HepG2 (cell line): ENCODE measurements at regions not wholly inside any gene's neighbourhood (a gene's known extent, or its start where the extent isn't known, plus 50 kb on each side); places are given as distances from the start of the nearest gene placed in this dataset.

Source experiments
- CAMTA2 ChIP-seq: sonication (generic); formaldehyde crosslinking; IDR thresholded peaks from 2 replicates; pipeline ENCODE4 v1.4.0; 2020; ENCODE audit warnings: mild to moderate bottlenecking, missing genetic modification reagents, borderline replicate concordance
- NFKBIZ ChIP-seq: IDR thresholded peaks from 2 replicates; pipeline ENCODE4 v1.6.1; 2018; ENCODE audit warnings: missing genetic modification reagents, missing compliant biosample characterization
- SMAD1 ChIP-seq: sonication (generic); formaldehyde crosslinking; IDR thresholded peaks from 2 replicates; pipeline ENCODE4 v1.4.0; 2020; ENCODE audit warnings: missing genetic modification reagents, low read depth, mild to moderate bottlenecking, borderline replicate concordance
- TGIF2 ChIP-seq: IDR thresholded peaks from 2 replicates; pipeline ENCODE4 v1.6.1; 2016; ENCODE audit warnings: control low read depth, missing compliant biosample characterization
- ZSCAN29 ChIP-seq: sonication (generic); formaldehyde crosslinking; conservative IDR thresholded peaks from 2 replicates; pipeline ENCODE4 v1.4.0; 2020; ENCODE audit warnings: mild to moderate bottlenecking, missing genetic modification reagents
- TF ChIP-seq, protein P1 (sequence below): sonication (generic); formaldehyde crosslinking; IDR thresholded peaks from 2 replicates; pipeline ENCODE4 v1.8.0; 2022; ENCODE audit warnings: missing genetic modification reagents, mild to moderate bottlenecking, moderate library complexity, borderline replicate concordance
- TF ChIP-seq, protein P2 (sequence below): sonication (generic); formaldehyde crosslinking; IDR thresholded peaks from 2 replicates; pipeline ENCODE4 v1.5.1; 2020; ENCODE audit warnings: mild to moderate bottlenecking, missing genetic modification reagents, moderate library complexity
- TF ChIP-seq, protein P3 (sequence below): sonication (generic); formaldehyde crosslinking; IDR thresholded peaks from 2 replicates; pipeline ENCODE4 v1.4.0; 2020; ENCODE audit warnings: low read depth, mild to moderate bottlenecking, missing genetic modification reagents
- TF ChIP-seq, protein P4 (sequence below), 2 experiments: IDR thresholded peaks; 2 replicates each; pipeline ENCODE4 v1.6.1; 2011 to 2012; ENCODE audit warnings: low read length in 2 of 2, borderline replicate concordance in 1 of 2, low read depth in 1 of 2, mild to moderate bottlenecking in 1 of 2, moderate library complexity in 1 of 2
- TF ChIP-seq, protein P5 (sequence below): sonication (generic); formaldehyde crosslinking; IDR thresholded peaks from 2 replicates; pipeline ENCODE4 v1.5.0; 2020; ENCODE audit warnings: missing genetic modification reagents, mild to moderate bottlenecking, borderline replicate concordance
- TF ChIP-seq, protein P6 (sequence below): sonication (generic); formaldehyde crosslinking; IDR thresholded peaks from 2 replicates; pipeline ENCODE4 v1.5.0; 2020; ENCODE audit warnings: mild to moderate bottlenecking, missing genetic modification reagents, moderate library complexity

DNA sequence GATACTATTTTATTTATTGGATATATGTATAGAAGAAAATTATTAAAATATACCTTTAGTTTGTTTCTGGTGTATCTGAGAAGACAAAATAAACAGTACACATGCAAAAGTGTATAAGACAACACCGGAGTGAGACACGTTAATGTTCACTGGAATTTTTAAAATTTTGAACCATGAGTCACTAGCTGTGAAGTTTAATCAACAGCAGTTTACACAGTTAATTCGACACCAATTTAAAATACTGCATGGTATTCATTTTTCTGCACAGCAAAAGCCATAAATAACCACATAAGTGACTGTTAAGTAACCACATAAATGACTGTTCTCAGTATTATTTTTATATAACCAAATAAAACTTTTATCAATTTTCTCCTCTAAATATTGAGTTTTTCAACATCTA is 418.7 kb upstream of the NBEA start:
- TF ChIP-seq, protein P1, sequence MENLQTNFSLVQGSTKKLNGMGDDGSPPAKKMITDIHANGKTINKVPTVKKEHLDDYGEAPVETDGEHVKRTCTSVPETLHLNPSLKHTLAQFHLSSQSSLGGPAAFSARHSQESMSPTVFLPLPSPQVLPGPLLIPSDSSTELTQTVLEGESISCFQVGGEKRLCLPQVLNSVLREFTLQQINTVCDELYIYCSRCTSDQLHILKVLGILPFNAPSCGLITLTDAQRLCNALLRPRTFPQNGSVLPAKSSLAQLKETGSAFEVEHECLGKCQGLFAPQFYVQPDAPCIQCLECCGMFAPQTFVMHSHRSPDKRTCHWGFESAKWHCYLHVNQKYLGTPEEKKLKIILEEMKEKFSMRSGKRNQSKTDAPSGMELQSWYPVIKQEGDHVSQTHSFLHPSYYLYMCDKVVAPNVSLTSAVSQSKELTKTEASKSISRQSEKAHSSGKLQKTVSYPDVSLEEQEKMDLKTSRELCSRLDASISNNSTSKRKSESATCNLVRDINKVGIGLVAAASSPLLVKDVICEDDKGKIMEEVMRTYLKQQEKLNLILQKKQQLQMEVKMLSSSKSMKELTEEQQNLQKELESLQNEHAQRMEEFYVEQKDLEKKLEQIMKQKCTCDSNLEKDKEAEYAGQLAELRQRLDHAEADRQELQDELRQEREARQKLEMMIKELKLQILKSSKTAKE (CRISPR knock-in tag) = no peak
- TF ChIP-seq CAMTA2 (CRISPR knock-in tag) (no peak), SMAD1 (CRISPR knock-in tag) (no peak), TGIF2 (CRISPR knock-in tag) (no peak), NFKBIZ (no peak), ZSCAN29 (CRISPR knock-in tag) (no peak)
- TF ChIP-seq, protein P2, sequence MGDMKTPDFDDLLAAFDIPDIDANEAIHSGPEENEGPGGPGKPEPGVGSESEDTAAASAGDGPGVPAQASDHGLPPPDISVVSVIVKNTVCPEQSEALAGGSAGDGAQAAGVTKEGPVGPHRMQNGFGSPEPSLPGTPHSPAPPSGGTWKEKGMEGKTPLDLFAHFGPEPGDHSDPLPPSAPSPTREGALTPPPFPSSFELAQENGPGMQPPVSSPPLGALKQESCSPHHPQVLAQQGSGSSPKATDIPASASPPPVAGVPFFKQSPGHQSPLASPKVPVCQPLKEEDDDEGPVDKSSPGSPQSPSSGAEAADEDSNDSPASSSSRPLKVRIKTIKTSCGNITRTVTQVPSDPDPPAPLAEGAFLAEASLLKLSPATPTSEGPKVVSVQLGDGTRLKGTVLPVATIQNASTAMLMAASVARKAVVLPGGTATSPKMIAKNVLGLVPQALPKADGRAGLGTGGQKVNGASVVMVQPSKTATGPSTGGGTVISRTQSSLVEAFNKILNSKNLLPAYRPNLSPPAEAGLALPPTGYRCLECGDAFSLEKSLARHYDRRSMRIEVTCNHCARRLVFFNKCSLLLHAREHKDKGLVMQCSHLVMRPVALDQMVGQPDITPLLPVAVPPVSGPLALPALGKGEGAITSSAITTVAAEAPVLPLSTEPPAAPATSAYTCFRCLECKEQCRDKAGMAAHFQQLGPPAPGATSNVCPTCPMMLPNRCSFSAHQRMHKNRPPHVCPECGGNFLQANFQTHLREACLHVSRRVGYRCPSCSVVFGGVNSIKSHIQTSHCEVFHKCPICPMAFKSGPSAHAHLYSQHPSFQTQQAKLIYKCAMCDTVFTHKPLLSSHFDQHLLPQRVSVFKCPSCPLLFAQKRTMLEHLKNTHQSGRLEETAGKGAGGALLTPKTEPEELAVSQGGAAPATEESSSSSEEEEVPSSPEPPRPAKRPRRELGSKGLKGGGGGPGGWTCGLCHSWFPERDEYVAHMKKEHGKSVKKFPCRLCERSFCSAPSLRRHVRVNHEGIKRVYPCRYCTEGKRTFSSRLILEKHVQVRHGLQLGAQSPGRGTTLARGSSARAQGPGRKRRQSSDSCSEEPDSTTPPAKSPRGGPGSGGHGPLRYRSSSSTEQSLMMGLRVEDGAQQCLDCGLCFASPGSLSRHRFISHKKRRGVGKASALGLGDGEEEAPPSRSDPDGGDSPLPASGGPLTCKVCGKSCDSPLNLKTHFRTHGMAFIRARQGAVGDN = no peak
- TF ChIP-seq, protein P3, sequence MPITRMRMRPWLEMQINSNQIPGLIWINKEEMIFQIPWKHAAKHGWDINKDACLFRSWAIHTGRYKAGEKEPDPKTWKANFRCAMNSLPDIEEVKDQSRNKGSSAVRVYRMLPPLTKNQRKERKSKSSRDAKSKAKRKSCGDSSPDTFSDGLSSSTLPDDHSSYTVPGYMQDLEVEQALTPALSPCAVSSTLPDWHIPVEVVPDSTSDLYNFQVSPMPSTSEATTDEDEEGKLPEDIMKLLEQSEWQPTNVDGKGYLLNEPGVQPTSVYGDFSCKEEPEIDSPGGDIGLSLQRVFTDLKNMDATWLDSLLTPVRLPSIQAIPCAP (CRISPR knock-in tag) = no peak
- TF ChIP-seq, protein P4, sequence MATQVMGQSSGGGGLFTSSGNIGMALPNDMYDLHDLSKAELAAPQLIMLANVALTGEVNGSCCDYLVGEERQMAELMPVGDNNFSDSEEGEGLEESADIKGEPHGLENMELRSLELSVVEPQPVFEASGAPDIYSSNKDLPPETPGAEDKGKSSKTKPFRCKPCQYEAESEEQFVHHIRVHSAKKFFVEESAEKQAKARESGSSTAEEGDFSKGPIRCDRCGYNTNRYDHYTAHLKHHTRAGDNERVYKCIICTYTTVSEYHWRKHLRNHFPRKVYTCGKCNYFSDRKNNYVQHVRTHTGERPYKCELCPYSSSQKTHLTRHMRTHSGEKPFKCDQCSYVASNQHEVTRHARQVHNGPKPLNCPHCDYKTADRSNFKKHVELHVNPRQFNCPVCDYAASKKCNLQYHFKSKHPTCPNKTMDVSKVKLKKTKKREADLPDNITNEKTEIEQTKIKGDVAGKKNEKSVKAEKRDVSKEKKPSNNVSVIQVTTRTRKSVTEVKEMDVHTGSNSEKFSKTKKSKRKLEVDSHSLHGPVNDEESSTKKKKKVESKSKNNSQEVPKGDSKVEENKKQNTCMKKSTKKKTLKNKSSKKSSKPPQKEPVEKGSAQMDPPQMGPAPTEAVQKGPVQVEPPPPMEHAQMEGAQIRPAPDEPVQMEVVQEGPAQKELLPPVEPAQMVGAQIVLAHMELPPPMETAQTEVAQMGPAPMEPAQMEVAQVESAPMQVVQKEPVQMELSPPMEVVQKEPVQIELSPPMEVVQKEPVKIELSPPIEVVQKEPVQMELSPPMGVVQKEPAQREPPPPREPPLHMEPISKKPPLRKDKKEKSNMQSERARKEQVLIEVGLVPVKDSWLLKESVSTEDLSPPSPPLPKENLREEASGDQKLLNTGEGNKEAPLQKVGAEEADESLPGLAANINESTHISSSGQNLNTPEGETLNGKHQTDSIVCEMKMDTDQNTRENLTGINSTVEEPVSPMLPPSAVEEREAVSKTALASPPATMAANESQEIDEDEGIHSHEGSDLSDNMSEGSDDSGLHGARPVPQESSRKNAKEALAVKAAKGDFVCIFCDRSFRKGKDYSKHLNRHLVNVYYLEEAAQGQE (IDR thresholded peaks at IDR 0.05; ENCODE audit: borderline replicate concordance in 1 of 2, low read depth in 1 of 2, low read length in 2 of 2) = no peak
- TF ChIP-seq, protein P5, sequence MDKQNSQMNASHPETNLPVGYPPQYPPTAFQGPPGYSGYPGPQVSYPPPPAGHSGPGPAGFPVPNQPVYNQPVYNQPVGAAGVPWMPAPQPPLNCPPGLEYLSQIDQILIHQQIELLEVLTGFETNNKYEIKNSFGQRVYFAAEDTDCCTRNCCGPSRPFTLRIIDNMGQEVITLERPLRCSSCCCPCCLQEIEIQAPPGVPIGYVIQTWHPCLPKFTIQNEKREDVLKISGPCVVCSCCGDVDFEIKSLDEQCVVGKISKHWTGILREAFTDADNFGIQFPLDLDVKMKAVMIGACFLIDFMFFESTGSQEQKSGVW (CRISPR knock-in tag) = no peak
- TF ChIP-seq, protein P6, sequence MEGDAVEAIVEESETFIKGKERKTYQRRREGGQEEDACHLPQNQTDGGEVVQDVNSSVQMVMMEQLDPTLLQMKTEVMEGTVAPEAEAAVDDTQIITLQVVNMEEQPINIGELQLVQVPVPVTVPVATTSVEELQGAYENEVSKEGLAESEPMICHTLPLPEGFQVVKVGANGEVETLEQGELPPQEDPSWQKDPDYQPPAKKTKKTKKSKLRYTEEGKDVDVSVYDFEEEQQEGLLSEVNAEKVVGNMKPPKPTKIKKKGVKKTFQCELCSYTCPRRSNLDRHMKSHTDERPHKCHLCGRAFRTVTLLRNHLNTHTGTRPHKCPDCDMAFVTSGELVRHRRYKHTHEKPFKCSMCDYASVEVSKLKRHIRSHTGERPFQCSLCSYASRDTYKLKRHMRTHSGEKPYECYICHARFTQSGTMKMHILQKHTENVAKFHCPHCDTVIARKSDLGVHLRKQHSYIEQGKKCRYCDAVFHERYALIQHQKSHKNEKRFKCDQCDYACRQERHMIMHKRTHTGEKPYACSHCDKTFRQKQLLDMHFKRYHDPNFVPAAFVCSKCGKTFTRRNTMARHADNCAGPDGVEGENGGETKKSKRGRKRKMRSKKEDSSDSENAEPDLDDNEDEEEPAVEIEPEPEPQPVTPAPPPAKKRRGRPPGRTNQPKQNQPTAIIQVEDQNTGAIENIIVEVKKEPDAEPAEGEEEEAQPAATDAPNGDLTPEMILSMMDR (CRISPR knock-in tag) = no peak
